ENCODE measurements at regions not wholly inside any gene's neighbourhood (a gene's known extent, or its start where the extent isn't known, plus 50 kb on each side); places are given as distances from the start of the nearest gene placed in this dataset.

- no peak for TF ChIP-seq FOS (IDR thresholded peaks at IDR 0.05; ENCODE audit: borderline replicate concordance, insufficient read depth, low read length)
- TF ChIP-seq, protein P1, sequence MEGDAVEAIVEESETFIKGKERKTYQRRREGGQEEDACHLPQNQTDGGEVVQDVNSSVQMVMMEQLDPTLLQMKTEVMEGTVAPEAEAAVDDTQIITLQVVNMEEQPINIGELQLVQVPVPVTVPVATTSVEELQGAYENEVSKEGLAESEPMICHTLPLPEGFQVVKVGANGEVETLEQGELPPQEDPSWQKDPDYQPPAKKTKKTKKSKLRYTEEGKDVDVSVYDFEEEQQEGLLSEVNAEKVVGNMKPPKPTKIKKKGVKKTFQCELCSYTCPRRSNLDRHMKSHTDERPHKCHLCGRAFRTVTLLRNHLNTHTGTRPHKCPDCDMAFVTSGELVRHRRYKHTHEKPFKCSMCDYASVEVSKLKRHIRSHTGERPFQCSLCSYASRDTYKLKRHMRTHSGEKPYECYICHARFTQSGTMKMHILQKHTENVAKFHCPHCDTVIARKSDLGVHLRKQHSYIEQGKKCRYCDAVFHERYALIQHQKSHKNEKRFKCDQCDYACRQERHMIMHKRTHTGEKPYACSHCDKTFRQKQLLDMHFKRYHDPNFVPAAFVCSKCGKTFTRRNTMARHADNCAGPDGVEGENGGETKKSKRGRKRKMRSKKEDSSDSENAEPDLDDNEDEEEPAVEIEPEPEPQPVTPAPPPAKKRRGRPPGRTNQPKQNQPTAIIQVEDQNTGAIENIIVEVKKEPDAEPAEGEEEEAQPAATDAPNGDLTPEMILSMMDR (IDR thresholded peaks at IDR 0.05; ENCODE audit: extremely low read depth in 1 of 2, insufficient read depth in 1 of 2, low read depth in 1 of 2, low read length in 2 of 2) = no peak
- TF ChIP-seq POLR2AphosphoS5 (IDR thresholded peaks at IDR 0.05; ENCODE audit: insufficient read depth, low read depth, low read length) = no peak
- no peak for TF ChIP-seq MYC (IDR thresholded peaks at IDR 0.05; ENCODE audit: low read depth, low read length)
- TF ChIP-seq, protein P2, sequence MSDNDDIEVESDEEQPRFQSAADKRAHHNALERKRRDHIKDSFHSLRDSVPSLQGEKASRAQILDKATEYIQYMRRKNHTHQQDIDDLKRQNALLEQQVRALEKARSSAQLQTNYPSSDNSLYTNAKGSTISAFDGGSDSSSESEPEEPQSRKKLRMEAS (IDR thresholded peaks at IDR 0.05; ENCODE audit: insufficient read depth, insufficient read length) = no peak
- TF ChIP-seq JUN (IDR thresholded peaks at IDR 0.05; ENCODE audit: borderline replicate concordance, insufficient read depth, insufficient read length, low read depth) = no peak
- no peak for TF ChIP-seq EZH2 (IDR thresholded peaks at IDR 0.05; ENCODE audit: borderline replicate concordance, low read depth, low read length, severe bottlenecking)
- TF ChIP-seq GATA2 (IDR thresholded peaks at IDR 0.05; ENCODE audit: insufficient read depth, insufficient read length, low read depth, low read length) = no peak
- no peaks in the 10 kb centered on the region for H4K20me1 ChIP-seq (replicated peaks; ENCODE audit: control insufficient read depth, extremely low read depth, insufficient read depth, low read length)
- no TSS peak for BruUV-seq (replicated peaks)
- no peak overlapping the region for H3K9ac ChIP-seq (replicated peaks; ENCODE audit: extremely low read depth, insufficient read depth, low read length)
- H3K4me1 ChIP-seq (ENCODE audit: control insufficient read depth, extremely low read depth, insufficient read depth, low read length) = no peaks in the 10 kb centered on the region
- no peaks in the 10 kb centered on the region for H3K79me2 ChIP-seq (ENCODE audit: control insufficient read depth, insufficient read depth, low read length)
- no peak overlapping the region for H2AFZ ChIP-seq (ENCODE audit: low read depth, low read length)
- no peak for DNase-seq (ENCODE audit: low read depth, low spot score)
- H3K9me3 ChIP-seq (replicated peaks; ENCODE audit: control insufficient read depth, insufficient read depth, low read length) = peaks cover 3% of the 10 kb centered on the region
- FAIRE-seq = no peak
- no peak overlapping the region for H3K4me2 ChIP-seq (ENCODE audit: insufficient read depth, low read length)
- intact Hi-C loops (cut with micrococcal nuclease) = no loop called here
- H3K36me3 ChIP-seq (ENCODE audit: control insufficient read depth in 2 of 2, extremely low read depth in 1 of 2, insufficient read depth in 2 of 2, low read length in 2 of 2) = no peaks in the 10 kb centered on the region
- H3K9me1 ChIP-seq (replicated peaks; ENCODE audit: control insufficient read depth, extremely low read depth, insufficient read depth, low read length) = no peaks in the 10 kb centered on the region
- H3K27me3 ChIP-seq (ENCODE audit: control insufficient read depth in 2 of 2, insufficient read depth in 2 of 2, low read length in 2 of 2) = no peaks in the 10 kb centered on the region
- H3K4me3 ChIP-seq (replicated peaks in 1 of 3; ENCODE audit: insufficient read depth in 1 of 3, low read depth in 1 of 3, low read length in 3 of 3) = no peak overlapping the region
- dilution Hi-C loops (cut with MboI; ENCODE audit: extremely low pct_ligation_motif_present, low sequenced_read_pairs) = no loop called here
- ChIA-PET CTCF (no interaction called here), POLR2A (no interaction called here)
- H3K27ac ChIP-seq (ENCODE audit: insufficient read depth, low read depth, low read length) = no peak overlapping the region
Measured at GRCh38 chr15:31822463-31822862, 207.9 kb upstream of the CHRNA7 start.

Data from endothelial cell of umbilical vein (primary cell).